ENCODE measurements at regions not wholly inside any gene's neighbourhood (a gene's known extent, or its start where the extent isn't known, plus 50 kb on each side); places are given as distances from the start of the nearest gene placed in this dataset.
"Not testable (repeated sequence)": the region's sequence is repeated elsewhere in the genome, so short reads cannot be mapped to it uniquely, and the experiment has no call there.

DNA sequence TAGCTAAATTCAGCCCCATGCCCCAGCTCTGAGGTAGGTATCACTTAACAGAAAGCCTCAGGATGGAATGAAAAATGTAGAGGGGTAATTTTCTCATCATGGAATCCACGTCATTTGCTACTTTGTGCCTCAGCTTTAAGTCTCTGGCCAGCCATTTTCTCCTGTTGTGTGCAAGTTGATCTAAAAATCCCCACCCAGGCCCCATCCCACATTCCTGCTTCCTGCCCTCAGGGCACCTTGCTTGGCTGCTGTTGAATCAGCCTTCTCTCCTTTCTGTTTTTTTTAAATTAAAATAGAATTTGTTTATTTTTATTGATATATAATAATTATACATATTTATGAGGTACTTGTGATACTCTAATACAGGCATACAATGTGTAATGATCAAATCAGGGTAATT lies 179.9 kb upstream of the TSHZ3 start:
- no peak for DNase-seq (ENCODE audit: low spot score)

DNA sequence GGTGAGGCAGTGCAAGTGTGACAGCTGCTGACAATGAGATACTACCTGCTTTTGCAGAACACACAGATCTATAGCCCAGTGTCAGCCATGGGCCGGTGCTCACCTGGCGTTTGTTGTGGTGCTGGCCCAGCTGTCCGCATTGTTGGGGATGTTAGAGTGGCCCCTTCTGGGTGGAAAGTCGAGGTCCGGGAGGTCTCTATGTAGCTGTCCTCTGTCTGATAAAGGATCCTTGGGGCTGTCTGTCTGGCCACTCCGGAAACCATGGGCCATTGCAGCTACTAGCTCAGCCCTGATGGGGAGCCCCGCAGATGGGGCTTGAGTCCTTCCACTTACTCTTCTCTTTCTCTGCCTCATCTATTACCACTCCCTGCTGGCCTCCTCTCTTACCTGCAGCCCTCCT lies 181.5 kb upstream of the TSHZ3 start:
- no peak for DNase-seq (ENCODE audit: low spot score)

DNA sequence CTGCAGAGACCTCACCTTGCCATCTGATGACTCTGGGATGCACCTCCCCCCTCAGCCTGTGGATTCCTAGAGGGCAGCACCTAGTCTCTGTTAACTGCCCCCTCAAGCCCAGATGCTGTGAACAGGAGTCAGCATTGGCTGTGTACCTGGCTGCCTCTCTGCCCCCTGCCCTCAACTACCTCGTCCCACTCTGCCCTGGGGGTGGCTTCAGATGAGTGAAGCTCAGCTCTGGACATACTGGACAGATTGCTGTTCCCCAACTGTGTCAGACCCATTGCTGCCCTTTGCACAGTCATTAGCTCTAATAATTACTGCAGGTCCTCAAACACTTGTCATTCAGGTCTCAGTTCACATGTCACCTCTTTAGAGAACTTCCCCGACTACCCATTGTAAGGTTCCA lies 182.1 kb upstream of the TSHZ3 start:
- DNase-seq (ENCODE audit: low spot score), result no peak

DNA sequence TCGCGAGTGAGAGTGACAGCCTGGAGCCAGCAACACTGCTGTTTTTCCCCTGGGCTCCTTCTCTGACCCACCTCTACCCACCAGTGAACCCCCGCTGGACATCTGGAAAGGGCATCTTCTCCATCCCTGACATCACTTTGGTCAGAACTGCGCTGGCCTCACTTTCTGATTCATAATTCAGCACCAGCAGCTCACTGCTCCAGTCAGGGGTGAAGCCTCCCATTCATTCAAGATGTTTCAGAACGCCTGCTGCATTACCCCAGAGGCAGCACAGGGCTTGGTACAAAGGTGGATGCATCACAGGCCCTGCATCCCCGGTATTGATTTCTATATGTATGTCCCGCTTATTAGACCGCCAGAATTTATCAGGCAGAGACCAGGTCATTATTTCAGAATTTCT lies 182.8 kb upstream of the TSHZ3 start:
- DNase-seq (ENCODE audit: low spot score), result no peak

DNA sequence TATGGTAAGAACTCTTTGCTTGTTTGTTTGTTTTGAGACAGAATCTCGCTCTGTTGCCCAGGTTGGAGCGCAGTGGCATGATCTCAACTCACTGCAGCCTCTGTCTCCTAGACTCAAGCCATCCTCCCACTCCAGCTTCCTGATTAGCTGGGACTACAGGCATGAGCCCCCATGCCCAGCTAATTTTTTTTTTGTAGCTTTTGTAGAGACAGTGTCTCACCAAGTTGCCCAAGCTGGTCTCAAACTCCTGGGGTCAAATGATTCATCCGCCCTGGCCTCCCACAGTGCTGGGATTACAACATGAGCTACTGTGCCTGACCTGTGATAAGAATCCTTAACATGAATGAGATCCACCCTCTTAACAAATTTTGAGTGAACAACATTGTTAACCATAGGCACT lies 183.9 kb upstream of the TSHZ3 start:
- no peak for DNase-seq (ENCODE audit: low spot score)

DNA sequence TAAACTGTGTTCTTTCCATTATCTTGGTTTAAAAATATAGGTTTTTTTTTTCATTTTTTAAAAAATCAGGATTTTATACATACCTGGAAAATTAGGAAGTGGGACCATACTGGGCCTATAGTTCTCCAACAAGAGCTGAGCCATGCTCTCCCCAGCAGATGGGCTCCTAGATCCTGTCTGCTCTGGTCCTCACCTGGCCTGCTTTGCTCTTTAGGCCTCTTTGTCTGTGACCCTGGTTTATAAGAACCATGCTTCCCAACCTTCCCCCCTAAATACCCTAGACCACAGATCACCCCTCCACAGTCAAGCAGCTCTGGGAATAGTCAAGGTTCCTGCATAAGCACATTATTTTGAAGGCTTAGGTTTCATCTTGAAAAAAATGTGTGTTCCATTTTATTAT lies 185.0 kb upstream of the TSHZ3 start:
- DNase-seq (ENCODE audit: low spot score), result no peak

DNA sequence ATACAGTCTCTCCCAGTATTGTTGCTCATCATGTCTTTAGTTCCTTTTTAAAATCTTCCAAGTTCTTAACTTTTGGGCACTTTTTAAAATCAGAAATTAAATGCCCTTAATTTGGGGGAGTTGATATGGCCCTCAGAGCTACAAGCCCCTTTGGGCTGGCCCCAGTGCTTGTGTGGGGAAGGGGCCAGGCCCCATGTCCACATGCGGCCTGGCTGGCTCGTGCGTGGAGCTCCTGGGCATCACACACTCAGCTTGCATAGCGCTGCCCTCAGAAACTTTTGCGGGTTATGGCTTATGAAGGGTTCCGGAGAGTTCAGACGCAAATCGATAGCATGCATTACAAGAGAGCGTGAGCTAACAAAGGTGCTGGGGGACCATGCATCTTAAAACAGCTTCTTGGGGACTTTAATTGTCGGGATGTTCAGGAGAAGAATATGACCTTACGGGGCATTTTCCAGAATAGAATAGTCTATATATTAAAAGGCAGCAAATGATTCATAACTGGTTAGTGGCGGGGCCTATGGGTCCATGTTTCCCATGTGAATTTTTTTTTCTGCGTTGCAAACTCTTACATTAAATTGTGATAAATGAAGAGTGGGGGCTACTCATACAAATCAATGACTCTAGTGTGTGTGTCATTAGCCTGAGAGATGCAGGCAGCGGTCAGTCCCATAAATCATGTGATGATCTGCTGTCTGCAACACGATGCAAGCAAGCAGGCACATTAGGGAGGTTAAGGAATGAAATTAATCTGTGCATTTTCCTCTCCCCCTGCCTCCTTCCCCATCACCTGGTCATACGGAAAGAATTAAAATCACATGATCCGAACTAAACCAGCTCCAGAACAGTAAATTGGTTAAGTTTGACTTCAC lies 185.8 kb upstream of the TSHZ3 start:
- no peak for DNase-seq (ENCODE audit: low spot score)

DNA sequence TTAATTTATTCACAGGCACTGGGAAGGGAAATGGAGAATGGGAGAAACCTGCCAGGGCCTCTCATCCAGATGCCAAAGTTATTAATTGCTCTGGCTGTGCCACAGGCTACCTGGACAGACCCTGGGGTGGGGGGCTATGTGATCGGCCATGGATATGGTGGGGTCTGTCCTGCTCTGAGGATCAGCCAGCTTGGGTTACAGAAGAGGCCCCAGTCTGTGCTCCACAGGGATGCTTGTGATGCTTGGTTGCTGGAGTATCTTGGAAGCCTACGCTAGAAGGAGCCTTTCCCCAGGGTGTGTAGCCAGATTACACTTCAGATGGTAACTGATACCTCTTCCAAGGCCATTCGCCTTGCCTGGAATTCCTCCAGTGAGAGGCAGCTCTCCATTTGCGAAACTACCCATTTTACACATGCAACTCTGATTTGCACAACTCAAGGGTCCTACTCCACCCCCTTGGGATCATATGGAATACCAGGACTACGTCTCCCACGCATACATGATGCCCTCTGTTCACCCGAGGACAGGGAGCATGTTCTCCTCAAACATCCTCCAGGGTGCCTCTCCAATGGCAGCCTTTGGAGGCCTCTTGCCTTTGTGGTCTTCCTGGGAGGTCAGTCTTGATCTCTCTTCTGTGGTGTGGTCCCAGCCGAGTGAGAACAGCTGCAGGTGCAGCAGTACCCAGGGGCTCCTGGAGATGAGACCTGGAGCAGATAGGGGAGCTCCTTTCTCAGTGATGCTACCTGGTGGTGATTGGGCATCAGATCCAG lies 186.6 kb upstream of the TSHZ3 start:
- DNase-seq (ENCODE audit: low spot score), result no peak

DNA sequence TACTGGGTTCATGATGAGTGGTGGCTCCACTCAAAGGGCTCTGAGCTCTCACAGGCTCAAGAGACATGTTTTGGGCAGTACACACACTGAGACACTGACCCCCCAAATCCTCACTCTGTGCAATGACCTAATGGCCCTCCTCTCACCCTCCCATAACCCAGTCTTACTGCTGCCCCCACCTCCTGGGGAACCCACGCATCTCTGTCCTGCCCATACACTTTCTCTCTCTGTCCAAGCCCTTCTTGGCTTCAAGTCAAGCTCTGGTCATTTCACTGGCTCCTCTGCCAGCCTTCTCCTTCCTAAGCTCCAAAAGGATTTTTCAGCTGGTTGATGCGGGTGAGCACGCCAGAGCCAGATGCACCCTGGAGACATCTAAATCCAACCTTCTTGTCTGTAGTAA lies 187.9 kb upstream of the TSHZ3 start:
- no peak for DNase-seq (ENCODE audit: low spot score)

DNA sequence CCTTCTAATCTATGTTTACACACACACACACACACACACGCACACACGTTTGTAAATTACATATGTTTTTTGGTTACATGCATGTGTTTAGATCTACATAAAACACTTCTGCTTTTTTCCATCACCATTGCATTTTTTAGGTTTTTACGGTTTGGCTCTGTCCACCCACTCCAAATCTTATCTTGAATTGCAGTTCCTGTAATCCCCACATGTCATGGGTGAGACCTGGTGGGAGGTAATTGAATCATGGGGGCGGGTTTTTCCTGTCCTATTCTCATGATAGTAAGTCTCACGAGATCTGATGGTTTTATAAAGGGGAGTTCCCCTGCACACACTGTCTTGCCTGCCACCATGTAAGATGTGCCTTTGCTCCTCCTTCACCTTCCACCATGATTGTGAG lies 188.7 kb upstream of the TSHZ3 start:
- DNase-seq (ENCODE audit: low spot score), result not testable (repeated sequence)

DNA sequence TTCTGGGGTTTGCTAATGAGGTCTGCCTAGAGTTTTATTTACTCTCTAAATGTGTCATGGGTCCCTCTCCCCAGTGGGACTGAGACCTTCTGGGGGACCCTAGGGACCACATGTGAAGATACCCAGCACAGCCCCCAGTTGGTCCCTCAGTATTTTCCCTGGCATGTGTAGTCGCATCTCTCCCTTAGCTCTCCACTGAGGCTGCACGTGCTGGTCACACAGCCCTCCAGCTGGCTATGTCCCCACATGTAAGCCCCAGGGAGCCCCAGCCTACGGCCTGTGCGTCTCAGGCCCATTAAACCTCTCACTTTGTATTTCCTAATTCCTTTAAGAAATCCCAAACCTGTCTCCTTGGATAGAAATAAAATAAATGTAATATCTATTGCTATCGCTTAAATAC lies 189.6 kb upstream of the TSHZ3 start:
- DNase-seq (ENCODE audit: low spot score), result no peak

DNA sequence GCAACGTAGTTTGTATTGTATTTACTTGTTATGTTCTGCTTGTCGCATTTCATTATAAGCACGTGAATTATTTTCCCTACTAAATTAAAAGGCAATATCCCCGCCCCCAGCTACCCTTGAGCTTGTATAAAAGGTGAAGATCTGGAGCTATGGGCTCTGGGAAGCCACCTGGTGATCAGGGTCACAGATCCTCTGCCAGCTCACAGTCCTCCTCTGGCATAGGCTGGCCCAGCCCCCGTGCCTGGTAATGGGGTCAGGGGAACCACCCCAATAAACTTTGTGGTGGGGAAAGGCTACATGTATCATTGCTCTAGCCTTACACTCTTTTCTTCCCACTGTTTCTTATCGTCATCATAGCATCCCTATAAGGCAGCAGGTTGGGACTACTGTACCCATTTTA lies 190.2 kb upstream of the TSHZ3 start:
- DNase-seq (ENCODE audit: low spot score), result no peak

DNA sequence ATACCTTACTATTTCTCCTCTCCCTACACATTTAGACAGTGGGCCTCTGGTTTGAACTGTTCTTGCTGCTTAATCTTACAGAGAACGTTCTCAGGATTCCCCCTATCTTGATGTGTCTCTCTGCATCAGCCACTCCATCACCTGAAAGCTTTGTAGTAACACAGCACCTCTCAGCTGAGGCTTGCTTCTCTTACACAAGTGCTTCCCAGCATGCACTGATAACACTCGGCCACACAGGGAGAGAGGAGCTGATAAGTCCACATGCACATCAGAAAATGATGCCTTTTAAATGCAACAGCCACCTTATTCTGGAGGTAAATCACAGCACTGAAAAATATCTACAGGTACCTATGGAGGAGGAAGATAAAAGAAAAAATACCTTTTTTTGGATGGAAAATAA lies 192.2 kb upstream of the TSHZ3 start:
- no peak for DNase-seq (ENCODE audit: low spot score)

DNA sequence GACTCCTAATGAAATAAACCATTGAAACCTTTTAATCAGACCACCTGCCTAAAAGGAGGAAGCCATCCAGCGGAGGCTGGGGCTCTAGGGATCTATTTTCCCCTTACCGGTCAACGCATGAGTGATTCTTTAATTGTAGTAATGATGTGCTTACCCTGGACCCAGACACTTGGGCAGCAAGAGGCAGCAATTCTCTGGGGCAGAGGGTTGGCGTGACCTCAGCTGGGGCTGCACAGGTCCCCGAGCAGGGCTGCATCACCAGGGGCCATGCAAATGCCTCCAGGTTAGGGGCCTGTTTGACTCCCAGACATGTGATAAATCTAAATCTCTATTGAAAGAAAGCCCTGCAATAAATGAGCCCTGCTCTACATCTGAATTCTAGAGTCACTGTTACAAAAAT lies 194.2 kb upstream of the TSHZ3 start:
- DNase-seq (ENCODE audit: low spot score), result no peak

DNA sequence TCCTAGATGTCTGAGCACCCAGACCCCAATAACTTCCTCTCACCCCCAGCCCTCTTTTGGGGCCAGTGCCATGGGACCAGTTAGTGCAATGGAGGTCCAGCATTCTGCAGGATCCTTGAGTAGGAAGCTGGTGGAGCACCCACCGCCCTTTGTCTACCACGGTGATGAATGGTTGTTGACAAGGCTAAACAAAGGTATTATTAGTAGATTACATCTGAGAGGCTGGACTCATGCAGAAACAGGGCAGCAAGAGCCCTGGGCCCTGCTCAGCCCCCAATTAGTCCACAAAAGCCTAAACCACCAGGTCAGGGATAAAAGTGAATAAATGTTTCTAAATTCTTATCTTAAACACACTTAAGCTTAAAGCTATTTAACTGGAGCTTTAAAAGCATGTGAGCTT lies 196.5 kb upstream of the TSHZ3 start:
- DNase-seq (ENCODE audit: low spot score), result no peak

DNA sequence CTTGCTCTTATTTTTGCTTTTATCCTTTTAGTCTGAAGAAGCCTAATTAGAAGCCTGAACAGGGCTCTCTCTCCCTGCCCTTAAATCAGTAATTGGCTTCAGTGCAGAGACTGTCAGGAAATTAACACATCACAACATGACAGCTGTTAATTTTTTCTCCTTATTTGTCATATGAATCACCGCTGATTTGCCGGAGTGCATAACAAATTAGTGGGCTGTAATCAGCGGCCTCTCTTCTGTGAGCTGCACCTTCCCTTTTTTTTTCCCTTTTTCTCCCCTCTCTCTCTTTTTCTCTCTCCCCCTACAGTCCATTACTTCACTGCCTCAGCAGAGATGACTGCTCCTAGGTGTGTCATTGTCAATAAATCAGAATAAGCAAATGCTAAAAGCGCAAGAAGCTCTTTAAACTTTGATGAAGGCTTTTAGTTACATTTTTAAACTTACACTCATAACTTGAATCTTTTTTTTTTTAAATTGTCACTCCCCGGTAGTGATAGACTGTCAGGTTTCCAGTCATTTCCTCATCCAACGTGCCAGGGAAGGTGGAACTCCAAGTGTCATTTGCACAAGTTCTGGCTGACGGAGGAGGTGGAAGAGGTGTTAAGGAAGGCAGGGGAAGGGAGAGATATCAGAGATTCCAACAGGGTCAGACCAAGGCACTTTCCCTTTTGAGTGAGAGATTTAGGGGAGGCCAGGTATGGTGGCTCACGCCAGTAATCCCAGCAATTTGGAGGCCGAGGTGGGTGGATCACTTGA lies 197.1 kb upstream of the TSHZ3 start:
- no peak for DNase-seq (ENCODE audit: low spot score)

DNA sequence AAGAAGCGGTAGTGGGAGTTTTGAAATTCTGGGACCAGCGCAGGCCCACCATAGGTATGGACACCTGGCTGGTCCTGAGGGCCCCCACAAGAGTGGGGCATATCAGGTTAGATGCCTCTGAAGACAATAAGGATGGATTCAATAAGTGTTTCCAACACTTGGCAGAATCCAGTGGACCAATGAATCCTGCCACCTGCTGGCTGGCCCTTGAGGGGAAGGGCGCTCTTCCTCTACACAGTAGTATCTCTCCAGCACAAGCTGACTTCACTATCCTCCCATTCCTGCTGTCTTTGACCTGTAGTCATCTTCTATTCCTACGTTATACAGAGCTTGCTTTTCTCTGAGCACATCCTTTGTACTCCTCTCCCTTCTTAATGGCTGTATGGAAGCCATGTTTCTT lies 199.7 kb upstream of the TSHZ3 start:
- peak; percentile 74 for DNase-seq (ENCODE audit: low spot score)

DNA sequence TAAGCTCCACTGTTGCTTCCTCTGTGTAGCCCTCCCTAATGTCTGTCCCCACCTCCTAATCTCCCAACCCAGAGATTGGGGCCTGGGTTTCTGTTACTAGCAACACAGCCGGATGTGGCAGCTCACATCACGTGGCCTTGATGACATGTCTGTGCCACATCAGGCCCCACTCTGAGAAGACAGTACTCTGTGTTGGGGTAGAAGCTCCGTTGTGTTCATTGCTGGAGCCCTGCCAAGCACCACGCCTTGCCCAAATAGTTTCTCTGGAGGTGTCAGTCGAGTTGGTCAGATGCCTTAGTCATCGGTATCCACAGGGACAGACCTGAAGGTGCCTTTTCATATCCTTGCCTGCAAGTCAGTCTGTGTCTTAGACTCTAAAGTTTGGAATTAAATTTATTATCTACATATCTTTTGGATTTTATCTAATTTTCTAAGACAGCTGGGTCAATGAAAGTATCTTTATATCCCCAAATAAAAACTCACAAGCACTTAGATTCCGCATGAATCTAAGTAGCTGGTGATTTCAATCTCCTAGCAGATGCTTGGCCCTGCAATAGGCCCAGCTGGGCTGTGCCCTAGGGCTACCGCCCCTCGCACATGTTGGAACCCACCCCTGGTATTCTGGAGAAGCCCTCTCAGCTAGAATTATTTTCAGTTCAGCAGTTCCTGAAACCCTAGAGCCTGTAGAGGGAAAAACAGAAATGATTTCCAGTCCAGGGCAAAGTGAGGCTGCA lies 204.0 kb upstream of the TSHZ3 start:
- no peak for DNase-seq (ENCODE audit: low spot score)

DNA sequence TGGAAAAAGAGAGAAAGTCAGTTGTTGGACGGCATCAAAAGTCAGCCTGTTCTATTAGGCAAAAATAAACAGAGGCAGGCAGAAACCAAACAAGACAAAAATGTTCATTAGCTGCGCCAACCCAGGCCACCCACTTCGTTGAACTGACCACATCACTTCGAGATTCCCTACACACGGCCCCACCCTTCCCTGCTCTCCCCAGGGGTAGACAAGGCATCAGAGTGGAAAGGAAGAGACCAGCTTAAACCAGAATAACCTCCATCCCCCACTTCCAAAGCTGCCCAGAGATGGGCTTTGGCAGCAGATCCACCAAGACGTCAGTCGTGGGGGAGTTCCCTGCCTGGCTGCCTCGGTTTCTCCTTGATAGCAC lies 204.6 kb upstream of the TSHZ3 start:
- DNase-seq (ENCODE audit: low spot score), result no peak

DNA sequence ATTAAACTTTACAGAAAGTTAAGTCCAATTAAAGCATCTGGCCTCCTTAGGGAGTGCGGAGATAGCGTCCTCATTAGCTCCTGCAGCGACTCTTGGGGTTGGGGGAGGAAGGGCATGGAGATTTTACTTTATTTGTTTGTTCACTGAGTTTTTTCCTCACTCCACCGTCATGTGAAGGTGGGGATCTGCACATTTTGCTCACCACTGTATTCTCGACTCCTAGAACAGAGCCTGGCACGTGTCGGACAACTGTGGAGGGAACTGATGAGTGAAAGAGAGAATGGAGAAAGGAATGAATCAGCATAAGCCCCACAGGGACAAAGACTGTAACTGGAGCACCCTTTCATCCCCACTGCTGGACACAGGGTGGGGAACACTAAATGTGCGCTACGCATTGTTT lies 205.1 kb upstream of the TSHZ3 start:
- no peak for DNase-seq (ENCODE audit: low spot score)

DNA sequence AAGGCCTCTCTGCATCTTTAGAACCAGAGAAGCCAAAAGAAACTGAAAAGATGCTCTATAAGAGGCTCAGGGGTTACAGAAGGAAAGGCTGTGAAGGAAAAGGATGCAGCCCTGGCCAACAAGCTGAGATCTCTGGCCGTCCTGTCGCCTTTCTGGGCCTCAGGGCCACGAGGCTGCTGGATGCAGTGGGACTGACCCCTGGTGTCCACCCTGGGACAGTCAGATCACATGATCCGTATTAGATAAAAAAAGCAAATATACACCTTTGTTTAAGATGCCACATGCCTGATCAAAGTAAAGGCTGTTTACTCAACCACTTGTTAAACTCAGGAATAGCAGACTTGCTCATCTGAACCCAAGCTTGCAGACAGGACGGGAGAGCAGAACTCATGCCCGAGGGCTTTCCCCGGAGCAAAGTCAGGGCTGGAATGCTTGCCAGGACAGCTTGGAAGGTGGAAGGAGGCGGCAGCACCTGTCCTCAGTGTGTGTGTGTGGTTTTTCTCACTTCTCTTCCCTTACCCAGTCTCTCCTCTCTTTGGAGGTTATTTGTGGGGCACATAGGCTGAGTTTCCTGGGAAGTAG lies 206.5 kb upstream of the TSHZ3 start:
- no peak for DNase-seq (ENCODE audit: low spot score)

DNA sequence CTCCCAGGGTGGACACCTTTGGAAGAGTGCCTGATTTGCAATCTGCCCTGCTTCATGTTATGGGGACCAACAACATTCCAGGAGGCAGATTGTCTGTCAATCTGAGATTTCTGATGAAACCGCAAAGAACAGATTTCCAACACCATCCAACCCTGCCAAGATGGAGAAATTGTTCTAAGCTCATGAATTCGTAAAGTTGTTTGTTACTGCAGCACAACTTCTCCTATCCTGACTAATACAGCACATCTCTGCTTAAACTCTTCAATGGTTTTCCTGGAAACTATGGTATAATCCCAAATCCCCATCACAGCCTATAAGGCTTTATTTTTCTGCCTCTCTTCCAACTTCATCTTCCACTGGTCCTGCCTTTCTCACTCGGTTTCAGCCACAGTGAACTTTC lies 210.3 kb upstream of the TSHZ3 start:
- no peak for DNase-seq (ENCODE audit: low spot score)

Measured in GM03348 (cell line).